ENCODE measurements at regions not wholly inside any gene's neighbourhood (a gene's known extent, or its start where the extent isn't known, plus 50 kb on each side); places are given as distances from the start of the nearest gene placed in this dataset.

GRCh38 chr9:32698706-32699277, 63.3 kb upstream of the TAF1L start:
- no peak for DNase-seq

GRCh38 chr9:32701321-32702022, 66.0 kb upstream of the TAF1L start:
- DNase-seq: no peak

- peak; percentile 36 for DNase-seq
These were observed 68.2 kb upstream of the TAF1L start for GRCh38 chr9:32703635-32704034.

- no peak for DNase-seq
These were observed 68.9 kb upstream of the TAF1L start for GRCh38 chr9:32704343-32704742.

GRCh38 chr9:32705059-32705458, 69.6 kb upstream of the TAF1L start:
- DNase-seq: no peak

GRCh38 chr9:32706004-32706724, 70.7 kb upstream of the TAF1L start:
- no peak for DNase-seq

GRCh38 chr9:32706725-32707100, 71.2 kb upstream of the TAF1L start:
- no peak for DNase-seq

GRCh38 chr9:32707326-32707725, 71.9 kb upstream of the TAF1L start:
- DNase-seq: no peak

- no peak for DNase-seq
These were observed 73.1 kb upstream of the TAF1L start for GRCh38 chr9:32708480-32709150.

GRCh38 chr9:32709871-32710270, 73.5 kb upstream of the TMEM215 start:
- no peak for DNase-seq

- no peak for DNase-seq
These were observed 66.9 kb upstream of the TMEM215 start for GRCh38 chr9:32716425-32716824.

GRCh38 chr9:32716955-32717543, 66.3 kb upstream of the TMEM215 start:
- DNase-seq: no peak

- no peak for DNase-seq
These were observed 60.6 kb upstream of the TMEM215 start for GRCh38 chr9:32722704-32723103.

GRCh38 chr9:32723789-32724325, 59.5 kb upstream of the TMEM215 start:
- no peak for DNase-seq

- DNase-seq: no peak
These were observed 58.1 kb upstream of the TMEM215 start for GRCh38 chr9:32725066-32725860.

GRCh38 chr9:32728181-32728580, 55.2 kb upstream of the TMEM215 start:
- DNase-seq: no peak
